ENCODE measurements at regions not wholly inside any gene's neighbourhood (a gene's known extent, or its start where the extent isn't known, plus 50 kb on each side); places are given as distances from the start of the nearest gene placed in this dataset.

GRCh38 chr1:34653110-34653509, 101.7 kb upstream of the GJB5 start:
- TF ChIP-seq, protein P1, sequence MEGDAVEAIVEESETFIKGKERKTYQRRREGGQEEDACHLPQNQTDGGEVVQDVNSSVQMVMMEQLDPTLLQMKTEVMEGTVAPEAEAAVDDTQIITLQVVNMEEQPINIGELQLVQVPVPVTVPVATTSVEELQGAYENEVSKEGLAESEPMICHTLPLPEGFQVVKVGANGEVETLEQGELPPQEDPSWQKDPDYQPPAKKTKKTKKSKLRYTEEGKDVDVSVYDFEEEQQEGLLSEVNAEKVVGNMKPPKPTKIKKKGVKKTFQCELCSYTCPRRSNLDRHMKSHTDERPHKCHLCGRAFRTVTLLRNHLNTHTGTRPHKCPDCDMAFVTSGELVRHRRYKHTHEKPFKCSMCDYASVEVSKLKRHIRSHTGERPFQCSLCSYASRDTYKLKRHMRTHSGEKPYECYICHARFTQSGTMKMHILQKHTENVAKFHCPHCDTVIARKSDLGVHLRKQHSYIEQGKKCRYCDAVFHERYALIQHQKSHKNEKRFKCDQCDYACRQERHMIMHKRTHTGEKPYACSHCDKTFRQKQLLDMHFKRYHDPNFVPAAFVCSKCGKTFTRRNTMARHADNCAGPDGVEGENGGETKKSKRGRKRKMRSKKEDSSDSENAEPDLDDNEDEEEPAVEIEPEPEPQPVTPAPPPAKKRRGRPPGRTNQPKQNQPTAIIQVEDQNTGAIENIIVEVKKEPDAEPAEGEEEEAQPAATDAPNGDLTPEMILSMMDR (IDR thresholded peaks at IDR 0.05; ENCODE audit: low read depth, low read length): no peak
- no peak for TF ChIP-seq POLR2A (IDR thresholded peaks at IDR 0.05; ENCODE audit: extremely low read depth, insufficient read length)
- TF ChIP-seq MAX (IDR thresholded peaks at IDR 0.05; ENCODE audit: low read depth, low read length): no peak
- no peak for TF ChIP-seq MYC (IDR thresholded peaks at IDR 0.05; ENCODE audit: low read depth, low read length)
- DNase-seq (ENCODE audit: low read depth): no peak
- H3K4me3 ChIP-seq (ENCODE audit: low read depth, low read length): no peak overlapping the region

- DNase-seq (ENCODE audit: low read depth): no peak
- no peak overlapping the region for H3K4me3 ChIP-seq (ENCODE audit: low read depth, low read length)
- TF ChIP-seq MAX (IDR thresholded peaks at IDR 0.05; ENCODE audit: low read depth, low read length) (no peak), MYC (IDR thresholded peaks at IDR 0.05; ENCODE audit: low read depth, low read length) (no peak), POLR2A (IDR thresholded peaks at IDR 0.05; ENCODE audit: extremely low read depth, insufficient read length) (no peak)
- TF ChIP-seq, protein P1 (IDR thresholded peaks at IDR 0.05; ENCODE audit: low read depth, low read length): no peak
These were observed 99.5 kb upstream of the GJB5 start for GRCh38 chr1:34655206-34655874.

DNA sequence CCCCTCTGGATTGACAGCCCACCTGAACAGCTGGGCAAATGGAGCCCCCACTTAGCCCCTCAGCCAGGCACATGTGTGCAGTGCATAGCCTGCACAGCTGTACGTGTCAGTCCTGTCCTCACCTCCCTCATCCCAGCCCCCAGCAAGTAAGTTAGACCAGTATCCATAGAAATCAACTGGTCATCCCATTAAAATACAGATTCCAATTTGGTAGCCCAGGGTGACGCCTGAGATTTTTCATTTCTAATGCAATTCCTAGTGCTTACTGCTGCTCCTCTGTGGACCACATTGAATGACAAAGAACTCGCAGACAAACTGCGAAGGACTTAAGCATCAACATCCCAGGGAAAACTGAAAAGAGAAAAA, 99.0 kb upstream of the GJB5 start:
- no peak overlapping the region for H3K4me3 ChIP-seq (ENCODE audit: low read depth, low read length)
- DNase-seq (ENCODE audit: low read depth): no peak
- TF ChIP-seq, protein P1 (IDR thresholded peaks at IDR 0.05; ENCODE audit: low read depth, low read length): no peak
- TF ChIP-seq MAX (IDR thresholded peaks at IDR 0.05; ENCODE audit: low read depth, low read length): no peak
- no peak for TF ChIP-seq POLR2A (IDR thresholded peaks at IDR 0.05; ENCODE audit: extremely low read depth, insufficient read length)
- TF ChIP-seq MYC (IDR thresholded peaks at IDR 0.05; ENCODE audit: low read depth, low read length): no peak

DNA sequence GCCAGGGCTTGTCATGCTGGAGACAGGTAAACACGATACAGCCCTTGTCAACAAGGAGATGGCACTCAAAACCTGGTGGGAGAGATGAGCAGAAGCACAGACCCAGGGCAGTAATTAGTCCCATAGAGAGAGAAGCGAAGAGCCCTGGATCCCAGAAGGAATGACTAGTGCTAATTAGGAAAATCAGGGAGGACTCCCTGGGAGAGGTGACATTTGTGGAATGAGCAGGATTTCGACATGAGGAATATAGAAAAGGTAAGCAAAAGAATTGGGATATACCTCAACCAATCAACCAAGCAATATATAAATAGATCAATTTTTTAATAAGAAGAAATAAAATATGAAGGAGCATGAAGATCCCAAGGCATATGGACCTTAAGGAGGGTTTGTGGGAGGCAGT, 98.5 kb upstream of the GJB5 start:
- no peak overlapping the region for H3K4me3 ChIP-seq (ENCODE audit: low read depth, low read length)
- no peak for DNase-seq (ENCODE audit: low read depth)
- TF ChIP-seq, protein P1 (IDR thresholded peaks at IDR 0.05; ENCODE audit: low read depth, low read length): no peak
- TF ChIP-seq MYC (IDR thresholded peaks at IDR 0.05; ENCODE audit: low read depth, low read length) (no peak), MAX (IDR thresholded peaks at IDR 0.05; ENCODE audit: low read depth, low read length) (no peak), POLR2A (IDR thresholded peaks at IDR 0.05; ENCODE audit: extremely low read depth, insufficient read length) (no peak)

- TF ChIP-seq MYC (IDR thresholded peaks at IDR 0.05; ENCODE audit: low read depth, low read length) (no peak), POLR2A (IDR thresholded peaks at IDR 0.05; ENCODE audit: extremely low read depth, insufficient read length) (no peak), MAX (IDR thresholded peaks at IDR 0.05; ENCODE audit: low read depth, low read length) (no peak)
- TF ChIP-seq, protein P1 (IDR thresholded peaks at IDR 0.05; ENCODE audit: low read depth, low read length): no peak
- no peak overlapping the region for H3K4me3 ChIP-seq (ENCODE audit: low read depth, low read length)
- no peak for DNase-seq (ENCODE audit: low read depth)
These were observed 98.1 kb upstream of the GJB5 start for GRCh38 chr1:34656731-34657130.

All from NB4 (cell line).